Liver (tissue), 2 donors: ENCODE measurements at regions not wholly inside any gene's neighbourhood (a gene's known extent, or its start where the extent isn't known, plus 50 kb on each side); places are given as distances from the start of the nearest gene placed in this dataset.

Source experiments
- GABPA ChIP-seq, 2 donors: IDR thresholded peaks in 1 of 2; conservative IDR thresholded peaks in 1 of 2; 2 replicates each; pipeline ENCODE4 v1.6.1; 2016; ENCODE audit warnings: antibody characterized with exemption in 2 of 2, mild to moderate bottlenecking in 1 of 2, moderate library complexity in 1 of 2
- YY1 ChIP-seq: IDR thresholded peaks from 2 replicates; pipeline ENCODE4 v1.6.1; 2016; ENCODE audit warnings: antibody characterized with exemption, mild to moderate bottlenecking
- donor health status: healthy.

DNA sequence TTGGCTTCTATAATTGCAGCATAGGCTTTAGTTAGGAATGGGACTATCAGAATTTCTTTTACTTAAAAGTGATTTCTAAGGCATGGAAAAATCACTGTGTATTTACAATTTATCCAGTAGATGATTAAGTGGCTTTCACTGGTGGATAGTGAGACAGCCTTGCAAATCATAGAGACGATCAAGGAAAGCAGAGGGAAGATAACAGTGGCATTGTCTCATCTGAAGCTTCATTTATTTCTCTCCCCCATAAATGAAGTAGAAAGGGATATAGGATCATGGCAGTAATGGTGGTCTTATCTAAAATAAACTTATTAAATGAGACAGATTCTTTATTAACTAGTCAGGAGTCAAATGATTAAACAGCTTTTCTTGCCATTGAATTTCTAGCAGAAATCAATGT lies 224.2 kb upstream of the ANO5 start:
- TF ChIP-seq YY1 (no peak), GABPA (IDR thresholded peaks at IDR 0.05 in 1 of 2, conservative IDR thresholded peaks at IDR 0.05 in 1 of 2) (no peak)
